Mucosa of descending colon (tissue), 3 donors: ENCODE measurements at regions not wholly inside any gene's neighbourhood (a gene's known extent, or its start where the extent isn't known, plus 50 kb on each side); places are given as distances from the start of the nearest gene placed in this dataset.

ENCODE experiments used
- ATAC-seq: fragments of 200-7000 bp; cut with Tn5 transposase; one replicate; pipeline ENCODE4 v1.9.1; 2020; ENCODE audit warnings: mild to moderate bottlenecking, moderate library complexity
- DNase-seq, 3 donors: peaks; one replicate each; pipeline ENCODE4 v3.0.0-alpha.2; 2020
- H3K36me3 ChIP-seq: fragments of 200-600 bp; one replicate; pipeline ENCODE4 v1.8.0; 2021; ENCODE audit warnings: low read depth, mild to moderate bottlenecking
- H3K4me1 ChIP-seq: fragments of 200-600 bp; one replicate; pipeline ENCODE4 v1.8.0; 2021; ENCODE audit warnings: low read depth, mild to moderate bottlenecking
- H3K4me3 ChIP-seq: fragments of 200-600 bp; one replicate; pipeline ENCODE4 v1.8.0; 2021; ENCODE audit warnings: mild to moderate bottlenecking
- H3K9me3 ChIP-seq: fragments of 200-600 bp; one replicate; pipeline ENCODE4 v1.8.0; 2021; ENCODE audit warnings: mild to moderate bottlenecking
- intact Hi-C, 2 donors: fragments of 100-400 bp; cut with DNase I in 1 of 2; cut with micrococcal nuclease in 1 of 2; formaldehyde crosslinking; loops; one replicate each; pipeline versions ENCODE4 v1.11.0 to v1.11.1; 2022; cut with DNase I, micrococcal nuclease
- TF ChIP-seq, protein P1 (sequence below): fragments of 200-600 bp; IDR thresholded peaks from one replicate; pipeline ENCODE4 v1.8.0; 2022; ENCODE audit warnings: antibody characterized with exemption, mild to moderate bottlenecking
- donor health status: DM: no; HTN: no; CAD: no; lungs with moderate emphysema.
- donor health status: DM: no; HTN: no; CAD: no.
- donor health status: DM: no; HTN: yes; CAD: no.

DNA sequence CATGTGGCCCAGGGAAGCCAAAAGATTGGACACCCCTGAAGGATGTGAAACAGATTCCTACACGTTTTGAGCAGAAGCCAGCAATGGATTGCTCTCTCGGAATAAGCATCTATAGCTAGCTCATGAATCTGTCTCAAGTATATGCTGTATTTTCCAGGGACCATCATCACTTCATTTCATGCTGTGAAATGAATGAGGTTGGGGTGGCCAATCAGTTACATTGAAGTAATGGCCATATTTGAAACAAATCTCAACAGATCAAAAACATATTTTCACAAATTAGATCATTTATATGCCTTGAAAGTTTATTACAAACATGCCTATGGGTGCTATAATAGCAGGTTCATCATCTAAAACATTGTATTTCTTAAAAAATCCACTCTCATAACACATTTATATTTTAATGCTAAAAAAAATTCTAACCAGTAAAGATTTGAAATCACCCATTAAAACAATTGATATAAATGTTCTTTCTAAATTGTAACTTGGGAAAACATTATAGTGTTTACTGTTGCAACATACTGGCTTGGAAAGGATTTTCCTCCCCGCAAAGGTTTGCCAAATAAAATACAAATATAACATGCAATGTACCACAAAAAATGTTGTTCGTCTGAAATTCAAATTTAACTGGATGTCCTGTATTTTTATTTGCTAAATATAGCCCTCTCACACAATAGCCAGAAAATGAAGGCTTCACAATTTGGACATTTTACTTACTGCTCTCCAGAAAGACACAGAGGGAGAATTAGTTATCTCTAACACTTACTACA is 743.6 kb downstream of the KCNJ2 start:
- H3K4me3 ChIP-seq: no peak overlapping the region
- no peaks in the 10 kb centered on the region for H3K9me3 ChIP-seq
- no peaks in the 10 kb centered on the region for H3K4me1 ChIP-seq
- TF ChIP-seq, protein P1, sequence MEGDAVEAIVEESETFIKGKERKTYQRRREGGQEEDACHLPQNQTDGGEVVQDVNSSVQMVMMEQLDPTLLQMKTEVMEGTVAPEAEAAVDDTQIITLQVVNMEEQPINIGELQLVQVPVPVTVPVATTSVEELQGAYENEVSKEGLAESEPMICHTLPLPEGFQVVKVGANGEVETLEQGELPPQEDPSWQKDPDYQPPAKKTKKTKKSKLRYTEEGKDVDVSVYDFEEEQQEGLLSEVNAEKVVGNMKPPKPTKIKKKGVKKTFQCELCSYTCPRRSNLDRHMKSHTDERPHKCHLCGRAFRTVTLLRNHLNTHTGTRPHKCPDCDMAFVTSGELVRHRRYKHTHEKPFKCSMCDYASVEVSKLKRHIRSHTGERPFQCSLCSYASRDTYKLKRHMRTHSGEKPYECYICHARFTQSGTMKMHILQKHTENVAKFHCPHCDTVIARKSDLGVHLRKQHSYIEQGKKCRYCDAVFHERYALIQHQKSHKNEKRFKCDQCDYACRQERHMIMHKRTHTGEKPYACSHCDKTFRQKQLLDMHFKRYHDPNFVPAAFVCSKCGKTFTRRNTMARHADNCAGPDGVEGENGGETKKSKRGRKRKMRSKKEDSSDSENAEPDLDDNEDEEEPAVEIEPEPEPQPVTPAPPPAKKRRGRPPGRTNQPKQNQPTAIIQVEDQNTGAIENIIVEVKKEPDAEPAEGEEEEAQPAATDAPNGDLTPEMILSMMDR: no peak
- intact Hi-C loops: no loop called here
- no peak for DNase-seq
- no peaks in the 10 kb centered on the region for H3K36me3 ChIP-seq
- ATAC-seq: no peak

DNA sequence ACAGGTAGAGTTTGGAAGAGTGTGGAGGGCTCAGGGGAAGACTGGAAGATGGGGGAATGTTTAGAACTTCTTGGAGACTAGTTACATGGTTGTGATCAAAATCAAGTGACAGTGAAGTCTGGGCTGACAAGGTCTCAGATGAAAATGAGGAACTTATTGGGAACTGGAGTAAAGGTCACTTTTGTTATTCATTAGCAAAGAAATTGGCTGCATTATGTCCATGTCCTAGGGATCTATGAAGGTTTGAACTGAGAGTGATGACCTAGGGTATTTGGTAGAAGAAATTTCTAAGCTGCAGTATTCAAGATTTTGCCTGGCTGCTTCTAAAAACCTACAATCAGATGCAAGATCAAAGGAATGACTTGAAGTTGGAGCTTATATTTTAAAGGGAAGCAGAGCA is 747.1 kb downstream of the KCNJ2 start:
- intact Hi-C loops: no loop called here
- H3K4me3 ChIP-seq: no peak overlapping the region
- TF ChIP-seq, protein P1: no peak
- H3K9me3 ChIP-seq: peaks cover 3% of the 10 kb centered on the region
- no peaks in the 10 kb centered on the region for H3K36me3 ChIP-seq
- no peak for DNase-seq
- ATAC-seq: no peak
- H3K4me1 ChIP-seq: no peaks in the 10 kb centered on the region

DNA sequence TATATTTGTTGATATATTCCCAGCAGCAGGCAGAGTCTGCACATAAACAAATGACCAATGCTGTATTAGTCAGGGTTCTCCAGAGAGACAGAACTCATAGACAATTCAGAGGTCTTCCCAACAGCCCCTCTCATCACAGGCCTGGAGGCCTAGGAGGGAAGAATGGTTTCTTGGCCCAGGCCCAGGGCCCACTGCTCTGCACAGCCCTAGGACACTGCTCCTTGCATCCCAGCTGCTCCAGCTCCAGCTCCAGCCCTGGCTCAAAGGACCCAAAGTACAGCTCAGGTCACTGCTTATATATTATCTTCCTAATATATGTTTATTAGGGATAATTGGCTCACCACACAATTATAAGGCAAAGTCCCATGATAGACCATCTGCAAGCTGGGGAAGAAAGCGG is 749.9 kb downstream of the KCNJ2 start:
- TF ChIP-seq, protein P1: no peak
- Histone ChIP-seq H3K4me1 (no peaks in the 10 kb centered on the region), H3K4me3 (no peak overlapping the region), H3K9me3 (peaks cover 3% of the 10 kb centered on the region), H3K36me3 (no peaks in the 10 kb centered on the region)
- DNase-seq (no peak), ATAC-seq (no peak)
- intact Hi-C loops: no loop called here

DNA sequence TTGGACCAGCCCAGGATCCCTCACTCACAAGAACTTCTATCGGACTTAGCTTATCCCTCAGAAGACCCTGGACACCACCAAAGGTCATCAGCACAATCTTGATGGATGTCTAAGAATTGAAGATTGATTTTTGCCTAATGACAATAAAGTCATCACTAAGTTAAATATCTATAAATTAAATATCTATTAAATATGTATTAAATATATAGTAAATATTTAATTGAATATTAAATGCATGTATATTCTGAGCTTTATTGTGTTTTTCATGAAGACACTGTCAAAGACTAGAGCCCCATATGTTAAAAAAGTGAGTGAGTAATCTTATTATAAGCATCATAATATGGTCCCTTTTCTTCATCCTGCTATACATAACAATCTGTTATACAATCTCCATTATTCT is 751.1 kb downstream of the KCNJ2 start:
- intact Hi-C loops: no loop called here
- no peaks in the 10 kb centered on the region for H3K4me1 ChIP-seq
- TF ChIP-seq, protein P1: no peak
- no peak overlapping the region for H3K4me3 ChIP-seq
- peaks cover 3% of the 10 kb centered on the region for H3K9me3 ChIP-seq
- H3K36me3 ChIP-seq: no peaks in the 10 kb centered on the region
- no peak for ATAC-seq
- DNase-seq: no peak

DNA sequence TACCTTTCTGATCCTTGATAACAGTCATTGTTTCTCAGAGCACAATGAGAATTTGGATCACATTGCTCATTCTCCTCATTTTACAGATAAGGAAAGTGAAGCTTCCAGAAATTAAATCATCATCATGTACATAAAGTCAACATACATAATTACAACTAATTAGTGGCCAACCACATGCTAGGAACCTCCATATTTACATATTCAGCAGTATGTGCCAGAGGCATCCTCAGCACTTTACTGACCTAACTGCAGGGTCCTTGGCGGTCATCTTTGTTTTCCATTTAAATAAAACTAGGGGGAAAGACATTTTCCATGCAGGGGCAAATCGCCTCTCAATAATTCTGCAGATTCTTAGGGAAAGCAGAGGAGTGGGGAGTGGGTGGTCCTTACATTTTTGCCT is 752.9 kb downstream of the KCNJ2 start:
- intact Hi-C loops: no loop called here
- TF ChIP-seq, protein P1: no peak
- no peaks in the 10 kb centered on the region for H3K36me3 ChIP-seq

More for the DNA sequence above, 752.9 kb downstream of the KCNJ2 start:
- DNase-seq (no peak), ATAC-seq (no peak)
- peaks cover 3% of the 10 kb centered on the region for H3K9me3 ChIP-seq
- H3K4me3 ChIP-seq: no peak overlapping the region
- no peaks in the 10 kb centered on the region for H3K4me1 ChIP-seq
